Keratinocyte (primary cell): ENCODE measurements at regions not wholly inside any gene's neighbourhood (a gene's known extent, or its start where the extent isn't known, plus 50 kb on each side); places are given as distances from the start of the nearest gene placed in this dataset.

Experiments used
- DNase-seq: peaks from one replicate; pipeline ENCODE4 v3.0.0-alpha.2; 2011; ENCODE audit warnings: low read depth, missing footprints, low spot score
- FAIRE-seq: peaks from 2 replicates; lab custom pipeline; 2011; peaks lifted over from hg19 to GRCh38; lab: Jason Lieb, UNC
- H2AFZ ChIP-seq: 2 replicates; pipeline ENCODE4 v1.6.0; 2012; ENCODE audit warnings: low read length, control low read depth, inconsistent platforms; ENCODE audit not compliant: control insufficient read depth
- H3K27ac ChIP-seq: 2 replicates; pipeline ENCODE4 v1.5.1; 2011; ENCODE audit warnings: low read length; ENCODE audit not compliant: control insufficient read depth, insufficient read depth
- H3K27me3 ChIP-seq: 3 replicates; pipeline ENCODE4 v1.6.0; 2011; ENCODE audit warnings: low read length; ENCODE audit not compliant: control insufficient read depth, insufficient read depth; ENCODE audit errors: extremely low read depth
- H3K36me3 ChIP-seq, 2 experiments: 2 replicates in 1 of 2; 3 replicates in 1 of 2; pipeline ENCODE4 v1.5.1; 2011; ENCODE audit warnings: low read length in 2 of 2, mild to moderate bottlenecking in 1 of 2; ENCODE audit not compliant: control insufficient read depth in 2 of 2, insufficient read depth in 2 of 2; ENCODE audit errors: extremely low read depth in 1 of 2
- H3K4me1 ChIP-seq: 3 replicates; pipeline ENCODE4 v1.5.1; 2011; ENCODE audit warnings: low read length; ENCODE audit not compliant: control insufficient read depth, insufficient read depth; ENCODE audit errors: extremely low read depth
- H3K4me2 ChIP-seq: 3 replicates; pipeline ENCODE4 v1.6.0; 2011; ENCODE audit warnings: low read depth, low read length; ENCODE audit not compliant: control insufficient read depth, insufficient read depth; ENCODE audit errors: extremely low read depth
- H3K4me3 ChIP-seq, 3 experiments: fragments of 200-600 bp in 1 of 3; sonication (generic) in 1 of 3; 2 replicates in 2 of 3; 3 replicates in 1 of 3; pipeline ENCODE4 v1.5.1; 2011 to 2016; ENCODE audit warnings: low read length in 3 of 3, mild to moderate bottlenecking in 3 of 3, control low read depth in 2 of 3, inconsistent platforms in 1 of 3, low read depth in 1 of 3, mixed read lengths in 1 of 3, mixed run types in 1 of 3, moderate library complexity in 1 of 3; ENCODE audit not compliant: control insufficient read depth in 2 of 3, insufficient read depth in 2 of 3; ENCODE audit errors: extremely low read depth in 1 of 3
- H3K79me2 ChIP-seq: 2 replicates; pipeline ENCODE4 v1.6.0; 2012; ENCODE audit warnings: low read length; ENCODE audit not compliant: control insufficient read depth, insufficient read depth
- H3K9ac ChIP-seq: 3 replicates; pipeline ENCODE4 v1.6.0; 2011; ENCODE audit warnings: low read length; ENCODE audit not compliant: control insufficient read depth, insufficient read depth; ENCODE audit errors: extremely low read depth
- H3K9me1 ChIP-seq: 3 replicates; pipeline ENCODE4 v1.6.0; 2011; ENCODE audit warnings: low read length; ENCODE audit not compliant: control insufficient read depth, insufficient read depth; ENCODE audit errors: extremely low read depth
- H3K9me3 ChIP-seq: 2 replicates; pipeline ENCODE4 v1.5.1; 2012; ENCODE audit warnings: low read depth, low read length; ENCODE audit not compliant: control insufficient read depth
- H4K20me1 ChIP-seq: 3 replicates; pipeline ENCODE4 v1.6.0; 2011; ENCODE audit warnings: low read length; ENCODE audit not compliant: control insufficient read depth, insufficient read depth; ENCODE audit errors: extremely low read depth
- EZH2 ChIP-seq: IDR thresholded peaks from one replicate; pipeline ENCODE4 v1.6.1; 2012; ENCODE audit warnings: inconsistent platforms, mild to moderate bottlenecking, low read length, moderate library complexity
- dilution Hi-C: fragments of 300-500 bp; cut with MboI; formaldehyde crosslinking; loops from one replicate; pipeline ENCODE4 v1.7.0; 2020; ENCODE audit warnings: low sequenced_read_pairs; ENCODE audit not compliant: extremely low pct_ligation_motif_present
- TF ChIP-seq, protein P1 (sequence below), 3 experiments: IDR thresholded peaks in 1 of 3; conservative IDR thresholded peaks in 1 of 3; optimal IDR thresholded peaks in 1 of 3; 2 replicates in 2 of 3; 3 replicates in 1 of 3; pipeline versions ENCODE3 to v1.5.1; 2011; ENCODE audit warnings: low read length in 3 of 3, mild to moderate bottlenecking in 3 of 3, moderate library complexity in 2 of 3, control low read depth in 1 of 3, inconsistent platforms in 1 of 3; ENCODE audit not compliant: insufficient read depth in 2 of 3; ENCODE audit errors: extremely low read depth in 1 of 3

DNA sequence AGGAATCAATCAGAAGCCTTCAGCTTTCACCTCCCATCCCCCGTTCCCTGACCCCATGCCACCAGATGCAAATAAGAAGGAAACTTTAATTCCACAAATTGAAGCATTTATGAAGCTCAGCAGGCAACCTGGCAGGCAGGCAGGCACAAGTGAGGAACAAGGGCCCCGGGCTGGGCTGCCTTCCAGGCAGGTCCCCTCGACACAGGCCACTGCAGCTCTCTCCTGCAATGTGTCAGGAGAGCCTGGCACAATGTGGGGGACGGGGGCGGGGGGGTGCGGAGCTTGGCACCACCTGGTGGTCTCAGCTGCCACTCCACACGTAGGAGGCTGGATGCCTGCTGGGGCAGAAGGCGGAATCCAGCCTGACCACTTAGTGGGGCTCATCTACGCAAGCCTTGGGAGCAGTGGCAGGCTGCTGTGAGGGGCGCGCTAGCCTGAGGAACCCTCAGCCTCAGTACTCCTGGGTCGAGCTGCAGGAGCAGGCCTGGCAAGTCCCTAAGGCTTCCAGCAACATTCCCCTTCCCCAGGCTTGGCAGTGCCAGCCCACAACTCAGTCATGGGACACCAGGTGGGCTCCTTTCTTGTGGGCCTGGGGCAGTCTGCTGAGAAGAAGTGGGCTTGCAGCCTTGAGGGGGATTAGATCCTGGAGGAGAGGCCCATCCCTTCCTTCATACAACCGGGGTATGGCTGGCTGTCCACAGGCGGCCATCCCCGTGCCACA is 50.2 kb upstream of the KCNMB1 start:
- H3K36me3 ChIP-seq, result no peaks in the 10 kb centered on the region
- H3K79me2 ChIP-seq, result no peaks in the 10 kb centered on the region
- dilution Hi-C loops, result no loop called here
- DNase-seq, result no peak
- H3K9ac ChIP-seq, result no peak overlapping the region
- no peak overlapping the region for H3K27ac ChIP-seq
- no peak overlapping the region for H2AFZ ChIP-seq
- H3K4me2 ChIP-seq, result no peak overlapping the region
- H3K9me1 ChIP-seq, result no peaks in the 10 kb centered on the region
- no peak for FAIRE-seq
- peaks cover 3% of the 10 kb centered on the region for H4K20me1 ChIP-seq
- no peak overlapping the region for H3K4me3 ChIP-seq
- no peaks in the 10 kb centered on the region for H3K4me1 ChIP-seq
- TF ChIP-seq EZH2, result no peak
- TF ChIP-seq, protein P1, sequence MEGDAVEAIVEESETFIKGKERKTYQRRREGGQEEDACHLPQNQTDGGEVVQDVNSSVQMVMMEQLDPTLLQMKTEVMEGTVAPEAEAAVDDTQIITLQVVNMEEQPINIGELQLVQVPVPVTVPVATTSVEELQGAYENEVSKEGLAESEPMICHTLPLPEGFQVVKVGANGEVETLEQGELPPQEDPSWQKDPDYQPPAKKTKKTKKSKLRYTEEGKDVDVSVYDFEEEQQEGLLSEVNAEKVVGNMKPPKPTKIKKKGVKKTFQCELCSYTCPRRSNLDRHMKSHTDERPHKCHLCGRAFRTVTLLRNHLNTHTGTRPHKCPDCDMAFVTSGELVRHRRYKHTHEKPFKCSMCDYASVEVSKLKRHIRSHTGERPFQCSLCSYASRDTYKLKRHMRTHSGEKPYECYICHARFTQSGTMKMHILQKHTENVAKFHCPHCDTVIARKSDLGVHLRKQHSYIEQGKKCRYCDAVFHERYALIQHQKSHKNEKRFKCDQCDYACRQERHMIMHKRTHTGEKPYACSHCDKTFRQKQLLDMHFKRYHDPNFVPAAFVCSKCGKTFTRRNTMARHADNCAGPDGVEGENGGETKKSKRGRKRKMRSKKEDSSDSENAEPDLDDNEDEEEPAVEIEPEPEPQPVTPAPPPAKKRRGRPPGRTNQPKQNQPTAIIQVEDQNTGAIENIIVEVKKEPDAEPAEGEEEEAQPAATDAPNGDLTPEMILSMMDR (optimal IDR thresholded peaks at IDR 0.05 in 1 of 3, IDR thresholded peaks at IDR 0.05 in 1 of 3, conservative IDR thresholded peaks at IDR 0.05 in 1 of 3; ENCODE audit: extremely low read depth in 1 of 3, insufficient read depth in 2 of 3, low read length in 3 of 3), result no peak
- H3K27me3 ChIP-seq, result no peaks in the 10 kb centered on the region
- H3K9me3 ChIP-seq, result no peaks in the 10 kb centered on the region
